NCI-H1092 (cell line): ENCODE measurements at regions not wholly inside any gene's neighbourhood (a gene's known extent, or its start where the extent isn't known, plus 50 kb on each side); places are given as distances from the start of the nearest gene placed in this dataset.
"Not testable (repeated sequence)": the region's sequence is repeated elsewhere in the genome, so short reads cannot be mapped to it uniquely, and the experiment has no call there.

ENCODE experiments used
- DNase-seq: peaks from one replicate; lab custom pipeline; 2025; lab: John Stamatoyannopoulos, UW

DNA sequence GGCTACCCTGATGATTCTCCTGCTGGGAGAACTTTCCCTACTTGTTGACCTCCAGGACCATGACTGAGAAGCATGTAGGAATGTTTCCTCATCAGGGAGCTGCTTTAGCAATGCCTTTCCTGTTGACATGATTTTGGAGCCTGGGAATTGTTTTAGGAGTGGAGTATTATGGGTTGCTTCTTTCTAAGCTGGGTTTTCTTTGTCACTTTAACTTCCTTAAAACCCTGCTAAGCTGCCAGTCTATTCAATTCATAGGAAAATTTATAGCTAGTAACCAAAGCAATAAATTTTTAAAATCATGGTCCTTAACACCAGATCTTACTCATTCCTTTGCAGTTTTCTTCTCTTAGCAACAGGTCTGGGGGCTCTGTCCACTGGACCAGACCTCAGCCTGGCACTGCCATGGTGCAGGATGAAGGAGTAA lies 125.6 kb upstream of the TACR1 start:
- no peak for DNase-seq

DNA sequence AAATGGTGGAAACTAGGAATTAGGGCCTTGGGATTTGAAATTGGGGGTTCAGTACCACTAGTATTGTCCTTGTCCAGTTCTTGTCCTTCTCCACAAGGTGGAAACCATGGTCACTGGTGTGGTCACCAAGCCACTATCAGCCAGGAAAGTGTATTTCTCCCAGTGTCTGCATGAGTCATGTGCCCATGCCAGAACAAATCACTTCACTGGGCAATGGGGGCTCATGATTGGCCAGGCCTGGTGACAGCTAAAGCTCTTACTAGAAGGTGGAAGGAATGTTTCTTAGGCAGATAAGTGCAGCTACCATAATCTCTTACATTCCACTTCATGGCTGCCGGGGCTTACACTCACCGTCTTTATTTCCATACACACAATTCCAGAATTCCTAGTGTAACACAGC lies 124.8 kb upstream of the TACR1 start:
- DNase-seq = no peak

DNA sequence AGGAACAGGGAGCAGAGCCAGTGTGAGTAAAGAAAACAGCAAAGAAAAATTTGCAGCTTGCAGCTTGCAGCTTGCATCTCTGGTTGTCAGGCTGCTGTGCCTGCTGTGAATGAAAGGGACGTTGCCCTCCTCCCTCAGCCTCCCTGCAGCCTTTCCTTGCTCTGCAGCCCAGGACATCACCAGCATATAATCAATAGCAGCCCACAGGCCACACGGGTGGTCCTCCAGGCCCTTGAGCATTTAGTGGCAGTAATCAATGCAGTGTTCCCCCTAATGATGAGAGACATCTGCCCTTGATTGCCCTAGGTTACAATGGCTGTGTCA lies 122.2 kb upstream of the TACR1 start:
- no peak for DNase-seq

DNA sequence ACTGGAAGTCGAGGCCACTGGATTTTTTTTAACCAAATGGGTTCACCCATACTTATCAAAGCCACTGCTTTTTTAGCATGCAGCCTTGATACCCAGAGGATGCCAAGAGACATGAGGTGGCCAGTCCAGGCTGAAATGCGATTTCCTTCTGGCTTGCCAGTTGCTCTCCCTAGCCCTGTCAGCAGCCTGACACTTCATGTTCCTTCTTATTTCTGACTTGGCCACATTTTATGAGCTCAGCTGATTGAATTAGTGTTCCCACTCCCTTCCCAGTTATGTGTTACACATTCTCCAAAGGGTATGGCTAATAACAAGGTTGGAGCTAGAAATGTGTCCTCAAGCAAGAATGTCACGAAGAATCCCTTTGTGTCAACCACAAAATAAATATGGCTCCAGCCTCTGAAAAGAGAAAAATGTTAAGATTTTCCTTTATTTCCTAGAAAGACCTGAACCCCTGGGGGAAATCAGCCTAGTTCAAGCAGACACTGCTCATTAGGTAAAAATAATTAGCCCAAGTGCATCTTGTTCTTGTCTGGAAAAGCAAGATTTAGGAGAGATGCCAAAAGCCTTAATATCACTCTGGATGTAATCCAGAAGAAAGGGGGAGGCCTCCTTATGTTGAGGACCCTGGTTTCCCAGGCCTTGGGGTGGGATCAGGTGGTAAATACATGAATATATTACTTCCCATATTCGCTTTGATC lies 121.7 kb upstream of the TACR1 start:
- DNase-seq = no peak

DNA sequence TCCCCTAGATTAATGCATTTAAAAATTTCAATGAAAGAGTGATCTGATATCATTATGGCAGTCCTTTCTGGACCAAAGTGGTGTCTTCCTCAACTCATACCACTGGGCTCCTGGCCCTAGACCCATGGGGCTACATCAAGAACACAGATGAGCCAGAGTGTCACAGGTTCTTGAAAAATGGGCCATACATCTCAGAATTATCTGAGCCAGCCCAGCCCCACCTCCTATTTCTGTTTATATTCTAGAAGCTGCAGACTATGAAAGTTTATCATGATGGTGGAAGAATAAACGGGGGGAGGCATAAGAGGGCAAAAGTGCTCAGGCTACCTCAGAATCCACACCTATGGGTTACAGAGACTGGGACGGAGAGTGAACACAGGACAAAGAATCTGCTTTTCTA lies 120.6 kb upstream of the TACR1 start:
- DNase-seq = no peak

DNA sequence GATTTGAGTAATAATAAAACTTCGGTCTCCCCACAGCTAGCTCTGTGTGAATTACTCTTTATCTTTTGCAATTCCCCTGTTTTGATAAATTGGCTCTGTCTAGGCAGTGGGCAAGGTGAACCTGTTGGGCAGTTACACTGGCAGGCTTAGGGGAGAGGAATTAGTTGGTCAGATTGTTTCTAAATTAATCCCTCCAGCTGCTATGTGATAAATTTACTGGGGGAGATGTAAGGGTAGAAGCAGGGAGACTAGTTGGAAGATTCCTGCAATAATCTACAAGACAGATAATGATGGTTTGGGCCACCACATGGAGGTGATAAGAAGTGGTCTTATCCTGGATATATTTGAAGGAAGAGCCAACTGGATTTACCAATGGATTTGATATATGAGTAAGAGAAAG lies 118.5 kb upstream of the TACR1 start:
- no peak for DNase-seq

DNA sequence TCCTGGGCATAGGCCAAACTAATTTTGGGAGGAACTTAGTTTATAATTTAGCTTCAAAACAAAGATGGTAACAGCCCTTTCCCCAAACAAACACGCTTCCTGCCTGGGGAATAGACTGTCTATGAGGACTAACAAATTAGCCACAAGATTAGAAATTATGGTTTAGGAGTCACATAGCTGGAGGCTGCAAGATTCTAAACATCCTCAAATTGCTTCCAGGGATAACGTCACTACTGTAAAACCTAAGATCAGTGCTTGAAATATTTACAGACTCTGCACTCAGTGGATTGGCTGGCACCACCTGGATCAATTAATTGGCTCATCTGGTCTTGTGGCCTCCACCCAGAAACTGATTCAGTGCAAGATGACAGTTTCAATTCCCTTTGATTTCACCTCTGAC lies 118.0 kb upstream of the TACR1 start:
- DNase-seq = no peak

DNA sequence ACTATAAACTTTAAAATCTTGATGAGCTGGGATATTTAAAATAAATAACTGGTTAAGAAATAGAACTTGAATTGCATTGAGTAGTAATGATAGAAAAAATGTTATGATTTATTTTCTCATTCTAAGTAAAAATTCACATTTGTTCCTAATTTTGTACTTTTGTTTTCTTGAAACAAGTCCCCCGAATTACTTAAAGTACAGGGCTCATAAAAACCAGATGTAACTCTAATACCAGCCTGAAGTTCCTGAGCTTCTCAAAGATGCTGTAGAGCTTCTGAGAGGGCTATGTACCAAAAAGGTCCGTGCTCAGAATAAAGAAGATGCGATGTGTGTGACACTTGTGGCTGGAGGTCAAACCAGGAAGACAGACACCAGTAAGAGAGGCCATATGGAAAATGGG lies 116.1 kb upstream of the TACR1 start:
- DNase-seq = no peak

DNA sequence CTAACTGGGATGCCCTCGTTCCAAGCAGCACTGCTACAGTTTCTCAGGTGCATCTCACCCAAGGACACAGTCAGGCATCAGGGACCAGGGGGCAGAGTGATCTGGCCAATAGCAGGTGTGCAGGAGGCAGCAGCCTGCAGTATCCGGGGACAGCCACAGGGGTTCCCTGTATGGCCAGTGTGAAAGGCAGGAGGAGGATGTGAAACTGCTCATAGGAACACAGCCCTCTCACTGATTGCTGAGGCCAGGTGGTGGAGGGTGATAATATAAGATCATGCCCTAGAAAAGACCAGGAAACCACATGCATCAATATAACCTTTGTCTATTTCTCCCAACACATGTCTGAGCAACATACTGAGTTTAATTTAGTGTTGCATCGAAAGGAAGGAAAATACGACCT lies 112.7 kb upstream of the TACR1 start:
- DNase-seq = no peak

DNA sequence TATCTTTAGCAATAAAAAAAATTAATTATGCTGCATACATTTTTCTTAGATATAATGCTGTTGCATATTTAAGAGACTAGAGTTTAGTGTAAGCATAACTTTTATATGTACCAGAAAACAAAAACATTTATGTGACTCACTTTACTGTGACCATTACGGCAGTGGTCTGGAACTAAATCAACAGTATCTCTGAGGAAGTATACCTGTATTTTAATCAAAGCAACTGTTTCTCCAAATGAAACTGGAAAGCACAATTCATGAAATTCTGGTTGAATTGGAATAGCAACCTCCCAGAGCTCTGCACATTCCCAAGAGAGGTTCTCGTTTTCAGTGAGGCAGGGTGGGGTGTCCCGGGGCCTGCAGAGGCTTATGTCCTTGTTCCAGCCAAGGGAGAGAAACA lies 112.2 kb upstream of the TACR1 start:
- DNase-seq = no peak

DNA sequence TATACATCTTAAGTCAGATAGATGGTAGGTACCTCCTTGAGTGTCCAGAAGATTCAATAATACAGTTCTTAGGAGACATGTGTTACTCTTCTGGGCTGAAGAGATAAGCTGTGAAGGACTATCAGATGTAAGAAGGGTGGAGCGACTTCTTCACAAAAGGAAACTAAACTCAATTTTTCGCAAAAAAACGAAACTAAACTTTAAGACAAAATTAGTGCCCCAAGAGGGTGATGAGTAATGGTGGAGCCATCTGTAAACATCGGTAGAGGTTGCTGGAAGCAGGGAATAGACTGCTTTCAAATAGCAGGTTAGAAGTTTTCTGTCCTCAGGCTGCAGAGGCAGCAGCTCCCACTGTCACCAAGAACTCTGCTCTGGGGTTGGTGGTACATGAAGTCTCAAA lies 111.6 kb upstream of the TACR1 start:
- DNase-seq = no peak

DNA sequence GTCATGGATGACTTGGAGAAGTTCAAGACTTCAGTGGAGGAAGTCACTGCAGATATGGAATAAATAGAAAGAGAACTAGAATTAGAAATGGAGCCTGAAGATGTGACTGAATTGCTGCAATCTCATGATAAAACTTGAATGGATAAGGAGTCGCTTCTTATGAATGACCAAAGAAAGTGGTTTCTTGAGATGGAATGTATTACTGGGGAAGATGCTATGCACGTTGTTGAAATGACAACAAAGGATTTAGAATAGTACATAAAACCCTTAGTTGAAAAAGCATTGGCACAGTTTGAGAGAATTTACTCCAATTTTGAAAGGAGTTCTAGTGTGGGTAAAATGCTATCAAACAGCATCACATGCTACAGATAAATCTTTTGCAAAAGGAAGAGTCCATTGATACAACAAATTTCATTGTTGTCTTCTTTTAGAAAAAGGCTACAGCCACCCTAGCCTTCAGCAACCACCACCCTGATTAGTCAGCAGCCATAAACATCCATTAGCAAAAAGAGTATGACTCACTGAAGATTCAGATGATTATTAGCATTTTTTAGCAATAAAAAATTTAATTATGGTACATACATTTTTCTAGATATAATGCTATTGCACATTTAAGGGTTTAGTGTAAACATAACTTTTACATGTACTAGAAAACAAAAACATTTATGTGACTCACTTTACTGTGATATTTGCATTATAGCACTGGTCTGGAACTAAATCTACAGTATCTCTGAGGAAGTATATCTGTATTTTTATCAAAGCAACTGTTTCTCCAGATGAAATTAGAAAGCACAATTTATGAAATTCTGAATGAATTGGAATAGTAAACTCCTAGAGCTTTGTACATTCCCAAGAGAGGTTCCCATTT lies 110.5 kb upstream of the TACR1 start:
- no peak for DNase-seq

DNA sequence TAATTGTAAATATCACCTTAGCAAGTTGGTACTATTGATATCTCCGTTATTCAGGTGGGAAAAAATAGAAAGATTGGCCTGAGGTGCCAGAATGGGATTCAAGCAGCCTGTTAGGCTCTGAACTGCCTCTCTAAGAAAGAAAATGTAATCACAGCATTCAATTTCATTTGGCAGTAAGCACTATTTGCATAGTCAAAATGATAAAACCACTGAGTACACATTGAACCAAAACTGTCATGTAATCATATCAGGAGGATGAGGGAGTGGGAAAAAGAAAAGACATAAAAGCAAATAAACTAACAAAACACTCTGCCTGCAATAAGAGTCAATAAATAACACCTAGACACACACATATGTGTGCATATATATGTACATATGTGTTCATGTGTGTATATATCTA lies 103.9 kb upstream of the TACR1 start:
- DNase-seq = no peak

DNA sequence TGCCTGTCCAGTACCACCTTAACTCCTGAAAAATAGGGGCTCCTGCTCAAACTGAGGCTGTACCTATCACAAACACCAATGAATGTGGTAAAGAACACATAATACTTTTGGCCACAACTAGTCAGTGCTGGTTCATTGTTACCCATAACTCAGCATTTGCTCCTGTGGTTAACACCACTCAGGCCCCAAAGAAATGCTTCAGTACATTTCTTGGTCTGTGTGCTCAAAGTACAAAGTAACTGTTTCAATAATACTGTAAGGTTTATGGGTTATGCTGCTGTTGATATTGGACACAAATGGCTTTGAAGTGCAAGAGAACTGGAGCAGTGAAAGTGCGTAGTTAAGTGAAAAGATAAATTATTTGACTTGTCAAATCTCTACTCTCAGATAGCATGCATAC lies 95.0 kb upstream of the TACR1 start:
- DNase-seq = no peak

DNA sequence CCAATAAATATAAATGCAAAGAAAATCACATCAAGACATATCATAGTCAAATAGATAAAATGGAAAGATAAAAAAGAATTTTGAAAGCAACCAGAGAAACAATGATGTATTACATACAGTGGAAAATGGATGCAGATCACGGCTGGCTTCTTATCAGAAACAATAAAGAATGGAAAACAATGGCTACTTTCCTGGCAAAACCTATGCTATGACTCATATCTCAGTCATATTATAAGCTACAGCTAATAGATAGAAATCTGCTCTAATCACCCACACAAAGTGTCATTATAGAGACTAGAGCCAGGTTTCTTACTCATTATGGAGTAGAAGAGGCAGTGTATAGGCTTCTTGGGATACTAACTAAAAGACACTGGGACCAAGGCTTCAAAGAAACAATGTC lies 93.5 kb upstream of the TACR1 start:
- no peak for DNase-seq

DNA sequence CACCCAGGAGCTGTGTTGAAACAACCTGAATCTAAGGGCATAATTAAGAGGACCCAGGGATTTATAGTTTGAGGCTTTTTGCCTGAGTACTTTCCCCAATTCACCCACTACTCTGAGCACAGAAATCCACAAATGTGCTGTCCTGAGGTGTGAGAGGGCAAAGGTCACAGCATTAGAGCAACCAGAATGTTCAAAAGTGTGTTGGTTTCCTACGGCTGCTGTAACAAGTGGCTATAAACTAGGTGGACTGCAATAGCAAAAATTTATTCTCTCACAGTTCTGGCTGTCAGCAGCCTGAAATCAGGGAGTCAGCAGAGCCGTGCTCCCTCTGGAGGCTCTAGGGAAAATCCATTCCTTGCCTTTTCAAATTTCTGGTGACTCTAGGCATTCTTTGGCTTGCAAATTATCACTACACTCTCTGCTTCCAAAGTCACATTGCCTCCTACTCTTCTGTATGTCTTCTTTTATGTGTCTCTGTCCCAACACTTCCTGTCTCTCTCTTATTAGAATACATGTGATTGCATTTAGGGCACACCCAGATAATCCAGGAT lies 91.4 kb upstream of the TACR1 start:
- DNase-seq = no peak

DNA sequence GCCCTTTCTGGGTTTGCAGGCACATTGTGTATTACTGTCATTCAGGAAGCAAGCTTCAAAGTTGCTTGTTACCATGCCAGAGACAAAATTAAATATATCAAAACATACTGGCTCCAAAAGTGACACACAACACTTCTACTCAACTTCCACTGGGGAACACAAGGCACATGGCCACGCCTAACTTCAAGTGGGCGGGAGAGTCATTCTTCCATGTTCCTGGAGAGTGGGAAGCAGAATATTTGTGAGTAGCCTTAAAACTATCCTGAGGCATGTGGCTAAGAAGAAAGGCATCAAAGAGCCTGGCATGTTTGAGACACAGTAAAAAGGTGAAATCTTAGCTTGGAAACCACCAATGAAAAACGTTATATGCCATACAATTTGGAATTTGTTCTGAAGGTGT lies 90.5 kb upstream of the TACR1 start:
- no peak for DNase-seq

DNA sequence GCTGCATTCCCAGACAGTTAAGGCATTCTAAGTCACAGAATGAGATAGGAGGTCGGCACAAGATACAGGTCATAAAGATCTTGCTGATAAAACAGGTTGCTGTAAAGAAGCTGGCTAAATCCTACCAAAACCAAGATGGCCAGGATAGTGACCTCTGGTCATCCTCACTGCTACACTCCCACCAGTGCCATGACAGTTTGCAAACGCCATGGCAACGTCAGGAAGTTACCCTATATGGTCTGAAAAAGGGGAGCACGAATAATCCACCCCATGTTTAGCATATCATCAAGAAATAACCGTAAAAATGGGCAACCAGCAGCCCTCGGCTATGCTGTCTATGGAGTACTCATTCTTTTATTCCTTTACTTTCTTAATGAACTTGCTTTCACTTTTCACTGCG lies 89.9 kb upstream of the TACR1 start:
- not testable (repeated sequence) for DNase-seq

DNA sequence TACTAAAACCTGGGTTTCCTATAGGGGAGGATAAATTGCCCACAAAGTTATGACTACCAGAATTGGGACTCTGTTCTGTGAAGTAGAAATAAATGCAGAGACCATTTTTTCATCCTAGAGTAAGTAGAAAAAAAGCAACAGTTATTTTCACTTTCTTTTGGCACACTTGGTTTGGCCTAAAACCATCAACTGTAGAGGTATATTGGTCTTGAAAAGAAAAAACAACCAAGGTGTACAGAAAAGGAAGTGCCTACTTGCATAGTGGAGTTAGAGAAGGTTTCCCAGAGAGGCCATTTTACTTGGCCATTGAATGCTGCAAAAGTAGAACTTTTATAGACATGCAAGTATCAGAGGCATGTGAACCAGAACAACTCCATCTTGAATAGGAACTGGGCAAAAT lies 89.4 kb upstream of the TACR1 start:
- no peak for DNase-seq

DNA sequence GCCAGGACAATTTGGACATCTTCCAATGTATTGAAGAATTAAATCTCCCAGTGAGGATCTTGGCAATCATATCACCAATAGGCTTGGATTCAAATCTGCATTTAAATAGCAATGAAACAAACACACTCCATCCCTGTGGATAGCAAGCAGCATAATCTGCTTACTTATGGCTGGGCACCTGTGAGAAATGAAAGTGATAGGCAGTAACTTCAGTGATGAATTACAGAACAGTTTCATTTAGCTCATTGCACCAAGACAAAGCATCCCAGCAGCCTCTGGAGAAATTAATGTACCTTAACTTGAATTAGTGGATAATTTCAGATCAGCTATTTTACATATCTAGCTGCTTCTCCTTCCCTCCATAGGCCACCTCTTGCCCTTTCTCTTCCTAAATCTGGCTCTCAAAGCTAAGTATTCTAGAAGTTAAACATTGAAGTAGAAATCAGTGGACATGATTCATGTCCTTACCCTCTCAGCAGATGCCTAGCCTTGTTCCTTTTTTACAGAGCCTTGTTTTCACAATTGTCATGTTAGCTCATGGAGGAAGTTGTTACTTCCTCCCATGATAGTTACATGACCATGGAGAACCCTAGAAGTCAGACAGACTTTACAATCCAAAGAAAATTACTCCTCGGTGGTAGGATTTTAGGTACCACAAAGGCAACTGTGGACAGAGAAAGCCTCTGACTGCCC lies 88.5 kb upstream of the TACR1 start:
- no peak for DNase-seq

DNA sequence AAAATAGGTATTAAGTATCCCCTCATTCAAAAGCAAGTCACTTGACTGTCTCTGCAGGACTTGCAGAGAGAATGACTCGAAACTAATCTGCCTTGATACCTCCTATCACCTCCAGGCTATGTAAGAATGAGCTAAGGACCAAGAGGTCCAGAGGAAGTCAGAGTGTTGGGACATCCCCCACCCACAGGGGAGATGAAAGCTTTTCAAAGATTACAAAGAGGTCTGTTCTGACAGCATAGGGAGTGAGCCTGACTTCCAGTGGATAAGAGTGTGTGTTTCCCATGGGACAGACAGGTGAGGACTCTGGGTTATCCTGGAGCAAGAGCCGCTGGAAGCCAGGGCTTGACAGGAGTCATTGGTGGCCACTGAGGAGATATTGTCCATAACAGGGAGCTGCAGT lies 85.0 kb upstream of the TACR1 start:
- DNase-seq = no peak

DNA sequence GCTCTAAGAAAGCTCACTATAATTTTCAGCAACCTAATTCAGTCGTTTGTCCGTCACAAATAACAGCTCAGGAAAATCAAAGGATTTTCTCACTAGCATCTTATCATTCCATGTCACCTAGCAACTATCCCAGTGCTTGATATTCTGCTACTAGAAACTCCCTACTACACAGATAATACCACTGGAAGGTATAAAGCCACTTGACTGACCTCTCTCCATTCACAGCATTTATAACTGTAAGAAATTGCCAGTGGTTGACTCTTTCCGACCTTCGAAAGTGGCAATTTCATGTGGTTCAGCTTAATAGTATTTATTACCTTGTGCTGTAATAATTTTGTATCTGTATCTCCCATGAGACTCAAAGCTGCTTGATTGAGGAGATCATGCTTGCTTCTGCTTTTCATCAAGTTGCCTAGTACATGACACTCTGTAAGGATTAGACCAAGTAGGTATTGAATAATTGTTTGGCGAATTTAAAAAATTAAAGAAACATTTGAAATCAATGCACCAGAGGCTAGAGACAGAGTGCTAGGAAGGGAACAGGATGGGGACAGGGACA lies 79.6 kb upstream of the TACR1 start:
- DNase-seq = no peak

DNA sequence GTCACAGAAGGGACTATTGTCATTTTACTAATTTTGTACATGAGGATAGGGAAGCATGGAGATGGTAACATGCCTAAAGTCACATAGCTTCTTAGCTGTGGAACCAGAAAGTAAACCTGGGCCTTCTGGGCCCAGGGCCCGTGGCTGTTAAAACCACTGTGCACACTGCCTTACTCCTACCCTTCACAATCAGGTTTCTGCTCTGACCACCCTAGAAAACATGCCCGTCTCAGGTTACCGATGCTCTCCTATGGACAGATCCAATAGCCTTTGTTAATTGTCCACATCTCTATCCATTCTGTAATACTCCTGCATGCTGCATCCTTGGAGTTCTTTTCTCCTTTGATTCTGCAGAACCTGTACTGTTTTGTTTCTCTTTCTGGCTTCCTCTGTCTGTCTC lies 79.0 kb upstream of the TACR1 start:
- no peak for DNase-seq
